MCF 10A (cell line): ENCODE measurements at regions not wholly inside any gene's neighbourhood (a gene's known extent, or its start where the extent isn't known, plus 50 kb on each side); places are given as distances from the start of the nearest gene placed in this dataset.
A peak's percentile ranks its signal among the peaks of the same experiment; 100 is the strongest.

Experiments
- BruUV-seq: library from RNA; stranded (reverse); fragments of 400-500 nt; replicated peaks from 2 replicates; lab custom pipeline; 2021; lab: Mats Ljungman, UMichigan
- CTCF ChIA-PET: fragments of 300-600 bp; sonication (Branson Sonifier 250); formaldehyde crosslinking; extraction: SDS; loops from one replicate; lab custom pipeline; 2021; ENCODE audit warnings: antibody characterized with exemption, inconsistent platforms; lab: Yijun Ruan, JAX
- POLR2A ChIA-PET: fragments of 300-600, 350-650 bp; sonication (Branson Sonifier 250); formaldehyde crosslinking; extraction: SDS; loops from one replicate; lab custom pipeline; 2020; ENCODE audit warnings: antibody characterized with exemption, inconsistent platforms; lab: Yijun Ruan, JAX
- DNase-seq: peaks from one replicate; pipeline ENCODE4 v3.0.0-alpha.2; 2018; ENCODE audit not compliant: unreplicated experiment
- H3K27ac Mint-ChIP-seq: one replicate; pipeline ENCODE4 v1.8.0; 2022; ENCODE audit warnings: mild to moderate bottlenecking, low read depth, mixed read lengths; ENCODE audit not compliant: unreplicated experiment
- H3K27me3 Mint-ChIP-seq: one replicate; pipeline ENCODE4 v1.8.0; 2022; ENCODE audit warnings: mixed read lengths; ENCODE audit not compliant: insufficient read depth, unreplicated experiment
- H3K36me3 Mint-ChIP-seq: one replicate; pipeline ENCODE4 v1.8.0; 2022; ENCODE audit warnings: mild to moderate bottlenecking, moderate library complexity, mixed read lengths; ENCODE audit not compliant: insufficient read depth, unreplicated experiment
- H3K4me1 Mint-ChIP-seq: one replicate; pipeline ENCODE4 v1.8.0; 2022; ENCODE audit warnings: mixed read lengths; ENCODE audit not compliant: insufficient read depth, unreplicated experiment
- H3K4me3 Mint-ChIP-seq: one replicate; pipeline ENCODE4 v1.8.0; 2022; ENCODE audit warnings: mild to moderate bottlenecking, moderate library complexity, mixed read lengths; ENCODE audit not compliant: unreplicated experiment
- H3K9me3 Mint-ChIP-seq: one replicate; pipeline ENCODE4 v1.8.0; 2022; ENCODE audit warnings: mixed read lengths; ENCODE audit not compliant: unreplicated experiment
- CTCF ChIP-seq: fragments of 200-600 bp; IDR thresholded peaks from one replicate; pipeline ENCODE4 v1.8.0; 2022; ENCODE audit warnings: antibody characterized with exemption, mild to moderate bottlenecking; ENCODE audit not compliant: unreplicated experiment
- intact Hi-C: fragments of 100-400 bp; cut with micrococcal nuclease; formaldehyde crosslinking; loops from 2 replicates; pipeline ENCODE4 v1.14.1; 2022
- microRNA-seq: library from miRNA; unstranded; fragments of <30 nt; microRNA quantifications from one replicate; pipeline ENCODE4 v1.2.0, GENCODE V29; 2022

GRCh38 chr2:56132138-56132537 lies 51.7 kb upstream of the CCDC85A start:
- TF ChIP-seq CTCF, result peak; percentile 29
- peak; percentile 66 for DNase-seq
- H3K4me1 Mint-ChIP-seq, result no peaks in the 10 kb centered on the region
- POLR2A ChIA-PET, result no interaction called here
- BruUV-seq, result no TSS peak
- intact Hi-C loops, result loop anchor here (1.0 to 5.0 kb wide), 5 partner anchors 55 to 610 kb away; no protein-coding TSS in a partner anchor
- no peaks in the 10 kb centered on the region for H3K27me3 Mint-ChIP-seq
- H3K4me3 Mint-ChIP-seq, result no peak overlapping the region
- CTCF ChIA-PET, result no interaction called here
- no peaks in the 10 kb centered on the region for H3K36me3 Mint-ChIP-seq
- H3K27ac Mint-ChIP-seq, result no peak overlapping the region
- H3K9me3 Mint-ChIP-seq, result no peaks in the 10 kb centered on the region

- H3K36me3 Mint-ChIP-seq, result no peaks in the 10 kb centered on the region
- H3K9me3 Mint-ChIP-seq, result no peaks in the 10 kb centered on the region
- intact Hi-C loops, result loop anchor here (2.0 to 5.0 kb wide), 3 partner anchors 125 to 611 kb away; no protein-coding TSS in a partner anchor
- no peak for DNase-seq
- H3K4me1 Mint-ChIP-seq, result no peaks in the 10 kb centered on the region
- no peaks in the 10 kb centered on the region for H3K27me3 Mint-ChIP-seq
- no peak overlapping the region for H3K4me3 Mint-ChIP-seq
- BruUV-seq, result no TSS peak
- ChIA-PET POLR2A (no interaction called here), CTCF (interaction anchor here (0.6 to 1.6 kb wide), 5 partner anchors 10 to 614 kb away, joined by 3 to 4 read pairs (median 3); partner anchors contain the start of gene CFAP36)
- no peak for TF ChIP-seq CTCF
- H3K27ac Mint-ChIP-seq, result no peak overlapping the region
Measured at GRCh38 chr2:56133441-56133840, 50.3 kb upstream of the CCDC85A start.

- no peak overlapping the region for H3K4me3 Mint-ChIP-seq
- no peak for DNase-seq
- no TSS peak for BruUV-seq
- no peaks in the 10 kb centered on the region for H3K36me3 Mint-ChIP-seq
- no peak overlapping the region for H3K27ac Mint-ChIP-seq
- no peak for TF ChIP-seq CTCF
- CTCF ChIA-PET, result interaction anchor here (0.5 to 1.6 kb wide), 4 partner anchors 11 to 615 kb away, joined by 3 to 5 read pairs (median 4); partner anchors contain the start of genes CCDC85A and CFAP36
- H3K4me1 Mint-ChIP-seq, result no peaks in the 10 kb centered on the region
- no peaks in the 10 kb centered on the region for H3K27me3 Mint-ChIP-seq
- intact Hi-C loops, result loop anchor here (2.0 to 5.0 kb wide), 3 partner anchors 125 to 612 kb away; no protein-coding TSS in a partner anchor
- POLR2A ChIA-PET, result no interaction called here
- no peaks in the 10 kb centered on the region for H3K9me3 Mint-ChIP-seq
Measured at GRCh38 chr2:56133931-56134629, 49.7 kb upstream of the CCDC85A start.

Small RNA genes lying in the stretch of these regions (microRNA-seq; reads per million reads assigned to microRNA genes)
- gene MIR216A, result 0.53 reads per million
- 0.66 reads per million for gene MIR216B
- gene MIR217, result 0.66 reads per million
